Pons (tissue), 1 donor: ENCODE measurements at regions not wholly inside any gene's neighbourhood (a gene's known extent, or its start where the extent isn't known, plus 50 kb on each side); places are given as distances from the start of the nearest gene placed in this dataset.

Source experiments
- DNase-seq: peaks from one replicate; pipeline ENCODE4 v3.0.0-alpha.2; 2016; ENCODE audit warnings: low spot score

DNA sequence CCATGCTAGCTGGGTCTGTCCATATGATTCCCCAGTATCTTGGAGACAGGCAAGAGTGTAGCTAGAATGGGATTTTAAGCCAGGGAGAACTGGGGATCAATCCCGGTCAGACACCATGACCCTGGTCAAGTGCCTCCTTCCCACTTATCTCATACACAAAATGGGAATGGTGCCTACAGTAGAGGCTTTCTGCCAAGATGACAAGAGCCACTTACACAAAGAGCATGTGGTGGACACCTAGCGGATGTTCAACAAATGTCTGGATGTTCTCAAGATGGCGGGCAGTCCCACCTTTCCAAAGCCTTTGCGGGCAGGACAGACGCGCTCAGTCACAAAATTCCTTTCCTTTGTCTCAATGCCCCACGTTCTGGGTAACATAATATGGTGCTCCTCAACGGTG lies 57.3 kb downstream of the MAF start:
- no peak for DNase-seq

DNA sequence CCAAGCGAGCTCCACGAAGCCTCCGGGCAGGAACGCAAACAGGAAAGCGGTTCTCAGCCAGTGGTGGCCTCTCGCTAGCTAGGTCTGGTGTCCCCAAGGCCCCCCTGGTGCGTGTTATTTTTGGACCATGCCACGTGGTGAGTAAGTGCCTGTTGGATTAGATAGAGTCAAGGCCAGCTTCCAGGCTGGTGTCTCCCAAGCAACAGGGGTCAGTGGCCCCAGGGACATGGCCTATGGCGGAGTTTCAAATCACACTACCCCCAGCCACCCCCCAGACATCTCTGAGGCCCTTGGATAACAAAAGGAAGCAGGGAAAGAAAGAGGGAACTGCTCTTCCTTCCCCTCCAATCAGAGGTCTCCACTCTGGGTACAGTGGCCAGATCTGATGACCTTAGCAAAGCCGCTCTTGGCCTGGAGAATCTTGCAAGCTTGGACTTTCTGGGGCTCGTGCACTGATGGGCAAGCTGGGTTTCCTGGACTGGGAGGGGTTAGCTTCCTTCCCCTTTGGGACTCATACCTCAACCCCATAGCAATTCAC lies 58.2 kb downstream of the MAF start:
- DNase-seq: peak; percentile 83

DNA sequence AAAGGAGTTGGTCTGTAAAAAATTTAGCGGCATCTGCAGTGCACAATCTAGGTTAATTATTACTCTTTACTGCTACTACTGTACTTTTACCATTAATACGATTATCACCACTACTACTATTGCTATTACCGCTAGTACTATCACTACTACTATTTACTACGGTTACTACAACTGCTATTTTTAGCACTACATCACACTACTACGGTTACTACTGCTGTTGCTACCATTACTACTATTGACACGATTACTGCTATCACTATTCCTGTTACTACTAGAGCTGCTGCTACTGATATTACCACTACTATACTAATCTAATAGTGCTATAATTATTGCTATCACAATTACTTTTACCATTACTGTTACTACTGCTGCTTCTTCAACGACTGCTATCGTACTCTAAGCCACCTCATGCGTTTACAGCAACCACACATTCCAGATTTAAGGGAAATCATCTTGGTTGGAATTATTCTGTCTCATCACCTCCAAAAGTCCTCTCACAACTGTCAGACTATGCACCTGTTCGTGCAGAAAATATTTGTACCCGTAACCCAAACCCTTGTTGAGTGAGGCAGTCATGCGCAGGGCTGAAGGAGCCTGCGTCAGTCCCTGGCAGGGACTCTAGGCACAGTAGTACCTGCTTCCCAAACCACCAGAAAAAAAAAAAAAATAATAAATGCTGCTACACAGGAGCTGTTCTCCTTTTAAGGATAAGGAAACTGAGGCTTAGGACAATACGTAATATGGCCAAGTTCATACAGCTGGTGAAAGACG lies 59.5 kb downstream of the MAF start:
- DNase-seq: no peak

DNA sequence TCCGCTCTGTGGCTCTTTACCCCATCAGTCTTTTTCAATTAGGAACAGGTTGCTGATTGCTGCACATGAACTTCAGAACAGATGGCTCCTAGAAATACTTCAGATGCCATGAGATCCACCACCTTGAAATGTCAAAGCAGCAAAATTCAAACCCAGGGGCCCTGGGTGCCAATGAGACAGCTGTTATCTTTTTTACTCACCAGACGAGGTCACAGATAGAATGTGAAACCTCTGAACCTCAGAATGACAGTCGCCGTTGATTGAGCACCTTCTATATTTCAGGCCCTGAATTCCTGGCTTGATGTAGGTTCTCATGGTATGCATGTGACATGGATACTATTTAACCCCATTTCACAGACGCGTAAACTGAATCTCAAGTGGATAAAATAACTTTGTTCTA lies 63.0 kb downstream of the MAF start:
- DNase-seq: no peak

GRCh38 chr16:79536958-79537357 lies 63.6 kb downstream of the MAF start:
- no peak for DNase-seq

- DNase-seq: peak; percentile 57
These were observed 65.4 kb downstream of the MAF start for GRCh38 chr16:79535130-79535529.

GRCh38 chr16:79534143-79534542 lies 66.4 kb downstream of the MAF start:
- DNase-seq: no peak

GRCh38 chr16:79533292-79533691 lies 67.2 kb downstream of the MAF start:
- no peak for DNase-seq

DNA sequence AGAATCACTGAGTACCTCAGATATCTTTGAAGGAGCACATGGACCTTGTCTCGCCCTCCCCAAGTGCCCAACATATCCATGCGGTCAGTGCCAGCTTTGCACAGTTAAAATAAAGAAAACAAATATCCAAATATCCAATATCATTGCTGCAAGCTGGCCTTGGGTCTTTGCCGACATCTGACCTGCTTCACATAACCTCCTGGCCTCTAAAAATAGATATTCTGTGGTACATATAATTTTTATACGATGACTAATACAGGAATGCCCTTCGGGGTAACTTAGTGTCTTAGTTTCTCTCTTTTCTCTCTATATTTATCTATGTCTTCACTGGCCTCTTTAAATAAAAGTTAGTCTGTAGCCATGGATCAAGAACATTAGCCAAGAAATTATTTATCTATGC lies 67.8 kb downstream of the MAF start:
- no peak for DNase-seq

DNA sequence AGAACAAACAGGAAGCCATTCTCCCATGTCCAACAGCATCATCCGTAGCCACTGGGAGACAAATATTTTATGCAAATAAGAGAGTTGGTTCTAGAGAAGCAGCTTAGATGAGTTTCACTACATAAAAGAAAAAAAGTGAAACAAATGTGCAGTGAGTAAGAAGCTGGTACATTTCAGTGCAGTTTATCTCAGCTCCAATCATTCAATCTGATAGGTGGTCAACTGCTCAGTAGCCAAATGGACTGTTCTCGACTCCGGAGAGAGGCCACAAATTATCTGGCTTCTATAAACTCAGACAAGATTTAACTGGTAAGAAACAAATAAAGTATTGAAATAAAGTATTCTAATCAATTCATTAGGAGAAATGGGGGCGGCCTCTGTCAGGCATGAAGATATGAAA lies 68.3 kb downstream of the MAF start:
- no peak for DNase-seq

DNA sequence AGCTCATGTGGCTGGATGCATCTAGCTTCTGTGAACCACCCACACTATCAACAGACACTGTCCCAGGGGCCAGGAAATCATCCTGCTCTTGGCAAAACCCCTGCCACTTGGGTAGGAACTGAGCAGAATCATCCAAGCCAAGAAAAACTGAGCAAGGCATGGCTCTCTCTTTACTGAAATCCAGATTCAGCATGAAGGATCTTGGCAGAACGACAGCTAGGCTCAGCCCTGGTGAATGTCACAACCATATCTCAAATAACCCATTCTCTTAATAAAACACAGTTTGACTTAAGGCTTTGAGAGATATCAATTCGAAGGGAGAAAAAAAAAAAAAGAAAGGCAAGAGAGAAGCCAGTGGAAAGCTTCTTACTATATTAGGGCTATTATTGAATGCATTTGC lies 72.2 kb downstream of the MAF start:
- DNase-seq: no peak

GRCh38 chr16:79523971-79524370 lies 76.6 kb downstream of the MAF start:
- DNase-seq: no peak

GRCh38 chr16:79519448-79519847 lies 81.1 kb downstream of the MAF start:
- no peak for DNase-seq

- DNase-seq: no peak
These were observed 83.4 kb downstream of the MAF start for GRCh38 chr16:79517156-79517555.

DNA sequence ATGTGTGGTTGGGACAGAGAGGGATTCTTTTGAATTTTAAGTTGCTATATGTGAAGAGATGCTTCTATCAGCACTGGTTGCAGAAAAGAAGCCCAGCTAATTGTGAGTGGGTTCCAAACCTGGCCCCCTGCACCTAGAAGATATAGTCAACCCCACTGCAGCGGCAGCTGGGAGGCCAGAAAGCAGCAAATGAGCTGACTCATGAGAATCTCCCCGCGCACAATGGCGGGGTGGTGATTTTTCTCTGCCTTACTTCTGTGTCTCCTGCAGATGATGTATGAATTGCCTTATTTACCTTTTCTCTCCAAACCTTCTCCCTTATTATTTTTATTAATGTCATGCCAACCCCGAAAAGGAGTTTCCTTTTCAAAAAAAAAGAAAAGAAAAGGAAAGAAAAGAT lies 89.7 kb downstream of the MAF start:
- no peak for DNase-seq

GRCh38 chr16:79509906-79510305 lies 90.6 kb downstream of the MAF start:
- no peak for DNase-seq

DNA sequence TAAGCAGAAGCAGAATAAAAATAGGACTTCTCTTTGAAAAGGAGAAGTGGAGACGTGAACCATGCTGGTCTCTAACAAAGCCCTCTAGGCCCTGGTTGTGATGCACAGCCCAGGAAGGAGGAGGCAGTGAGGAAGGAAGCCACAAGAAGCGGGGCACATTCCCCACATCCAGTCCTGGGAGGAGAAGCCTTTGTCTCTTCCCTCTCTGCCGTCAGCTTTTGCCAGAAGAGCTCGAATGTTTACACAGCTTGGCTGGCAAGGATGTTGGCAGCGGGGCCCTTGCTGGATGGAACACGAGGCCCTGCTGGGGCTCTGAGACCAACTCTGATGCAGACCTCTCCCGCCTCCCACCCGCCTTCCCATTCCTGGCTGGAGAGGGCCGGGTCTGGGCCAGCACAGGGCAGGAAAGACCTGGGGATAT lies 91.3 kb downstream of the MAF start:
- peak; percentile 83 for DNase-seq

DNA sequence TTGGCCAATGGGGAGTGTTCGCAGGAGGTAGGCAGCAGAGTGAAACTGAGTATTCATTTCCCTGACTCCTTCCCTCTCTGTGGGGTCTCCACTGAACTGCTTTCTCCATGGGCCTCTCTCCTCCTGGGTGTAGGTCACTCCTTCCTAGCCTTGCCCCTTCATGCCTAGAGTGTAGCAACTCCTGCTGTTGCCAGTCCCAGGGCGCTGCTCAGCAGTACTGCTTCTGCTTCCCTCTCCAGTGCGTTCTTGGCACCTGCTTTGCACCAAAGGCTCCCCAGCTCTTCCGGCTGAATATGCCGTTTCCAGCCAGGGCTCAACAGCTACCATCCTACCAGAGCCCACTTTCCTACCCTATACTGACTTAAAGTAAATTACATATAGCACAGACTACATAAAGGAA lies 92.2 kb downstream of the MAF start:
- no peak for DNase-seq

- no peak for DNase-seq
These were observed 95.2 kb downstream of the MAF start for GRCh38 chr16:79505344-79505743.

GRCh38 chr16:79503511-79503910 lies 97.0 kb downstream of the MAF start:
- DNase-seq: no peak

- no peak for DNase-seq
These were observed 99.1 kb downstream of the MAF start for GRCh38 chr16:79501446-79501845.

DNA sequence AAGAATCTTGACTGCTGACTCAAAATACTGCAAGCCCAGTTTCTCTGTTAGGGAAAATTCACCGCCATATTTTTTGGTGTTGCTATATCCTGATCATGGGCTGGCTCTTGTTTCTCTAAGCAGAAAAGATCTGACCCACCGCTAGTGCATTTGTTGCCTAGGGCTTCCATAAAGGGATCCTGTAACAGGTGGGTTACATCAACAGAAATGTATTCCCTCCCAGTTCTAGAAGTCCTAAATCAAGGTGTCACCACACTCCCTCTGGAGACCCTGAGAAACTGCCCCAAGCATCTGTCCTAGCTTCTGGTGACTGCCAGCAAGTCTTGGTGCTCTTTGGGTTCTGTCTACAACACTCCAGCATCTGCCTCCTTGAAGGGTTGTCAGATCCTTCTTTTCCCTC lies 99.7 kb downstream of the MAF start:
- DNase-seq: no peak

GRCh38 chr16:79500286-79500685 lies 100.3 kb downstream of the MAF start:
- DNase-seq: no peak

DNA sequence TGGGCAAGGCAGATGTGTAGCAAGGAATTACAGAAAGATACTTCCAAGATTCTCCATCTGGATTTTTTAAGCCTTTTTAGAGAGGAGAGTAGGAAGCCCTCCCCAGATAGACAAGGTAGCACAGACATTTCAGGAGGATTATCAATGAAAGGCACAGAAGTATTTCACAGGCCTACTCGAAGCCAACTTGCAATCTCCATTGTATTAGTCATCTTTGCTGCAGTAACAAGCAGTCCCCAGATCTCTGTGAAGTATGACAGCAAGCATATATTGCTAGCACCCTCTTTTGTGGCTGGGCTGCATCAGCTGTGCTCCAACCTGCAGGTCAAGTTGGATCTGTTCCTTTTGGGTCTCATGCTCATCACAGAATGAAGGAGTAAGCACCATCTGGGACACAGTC lies 101.6 kb downstream of the MAF start:
- DNase-seq: no peak
